ENCODE measurements at regions not wholly inside any gene's neighbourhood (a gene's known extent, or its start where the extent isn't known, plus 50 kb on each side); places are given as distances from the start of the nearest gene placed in this dataset.
"Not testable (repeated sequence)": the region's sequence is repeated elsewhere in the genome, so short reads cannot be mapped to it uniquely, and the experiment has no call there.

- DNase-seq (ENCODE audit: low spot score) = no peak
Measured at GRCh38 chr20:48490961-48491831, 336.6 kb downstream of the PREX1 start.

- DNase-seq (ENCODE audit: low spot score) = not testable (repeated sequence)
Measured at GRCh38 chr20:48490341-48490740, 337.5 kb downstream of the PREX1 start.

- DNase-seq (ENCODE audit: low spot score) = no peak
Measured at GRCh38 chr20:48489656-48490055, 338.1 kb downstream of the PREX1 start.

GRCh38 chr20:48489046-48489463, 338.7 kb downstream of the PREX1 start:
- no peak for DNase-seq (ENCODE audit: low spot score)

DNA sequence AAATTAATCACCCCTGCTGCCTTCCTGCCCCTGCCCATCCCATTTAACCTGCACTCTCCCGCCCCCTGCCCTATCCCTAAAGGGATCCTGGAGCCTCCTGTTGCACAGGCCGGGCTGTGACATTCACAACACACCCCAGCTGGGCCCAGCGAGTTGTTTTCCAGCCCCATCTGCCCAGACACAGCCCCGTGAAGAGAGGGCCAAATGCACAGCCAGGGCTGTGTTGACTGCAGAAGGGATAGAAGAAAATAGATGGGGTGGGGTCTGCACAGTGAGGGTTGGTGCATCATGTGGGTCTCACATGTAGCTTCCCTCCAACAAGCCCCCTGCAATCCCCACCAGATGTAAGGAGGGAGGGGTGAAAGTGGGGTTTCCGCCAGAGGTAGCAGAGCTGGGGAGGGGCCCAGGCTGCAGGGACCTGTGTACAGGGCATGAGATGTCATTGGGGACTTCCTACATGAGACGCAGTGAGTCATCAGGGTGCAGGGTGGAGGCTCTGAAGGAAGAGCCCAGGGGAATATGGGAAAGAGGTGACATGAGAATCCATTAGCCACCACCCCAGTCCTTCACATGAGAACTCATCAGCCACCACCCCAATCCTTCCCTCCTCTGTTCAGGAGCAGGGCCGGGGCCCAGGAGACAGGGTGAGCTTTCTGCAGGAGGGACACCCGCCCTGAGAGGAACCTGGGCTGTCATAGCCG, 339.3 kb downstream of the PREX1 start:
- DNase-seq (ENCODE audit: low spot score) = not testable (repeated sequence)

DNA sequence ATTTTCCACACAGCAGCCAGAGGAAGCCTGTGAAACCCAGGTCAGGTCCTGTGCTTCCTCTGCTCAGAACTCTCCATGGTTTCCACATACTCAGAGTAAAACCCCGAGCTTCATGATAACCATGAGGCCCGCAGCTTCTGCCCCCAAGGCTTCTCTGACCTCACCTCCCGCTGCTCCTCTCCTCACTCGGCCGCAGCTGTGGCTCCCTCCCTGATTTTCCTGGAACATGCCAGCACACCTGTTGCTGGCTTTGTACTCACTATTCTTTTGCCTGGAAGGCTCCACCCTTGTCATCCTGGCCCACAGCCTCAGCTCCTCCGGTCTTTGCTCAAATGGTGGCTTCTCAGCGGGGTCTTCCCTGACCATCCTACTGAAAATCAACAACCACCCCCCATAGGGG, 341.7 kb downstream of the PREX1 start:
- no peak for DNase-seq (ENCODE audit: low spot score)

GRCh38 chr20:48485153-48485552, 342.6 kb downstream of the PREX1 start:
- not testable (repeated sequence) for DNase-seq (ENCODE audit: low spot score)

GRCh38 chr20:48483334-48484066, 344.3 kb downstream of the PREX1 start:
- DNase-seq (ENCODE audit: low spot score) = no peak

DNA sequence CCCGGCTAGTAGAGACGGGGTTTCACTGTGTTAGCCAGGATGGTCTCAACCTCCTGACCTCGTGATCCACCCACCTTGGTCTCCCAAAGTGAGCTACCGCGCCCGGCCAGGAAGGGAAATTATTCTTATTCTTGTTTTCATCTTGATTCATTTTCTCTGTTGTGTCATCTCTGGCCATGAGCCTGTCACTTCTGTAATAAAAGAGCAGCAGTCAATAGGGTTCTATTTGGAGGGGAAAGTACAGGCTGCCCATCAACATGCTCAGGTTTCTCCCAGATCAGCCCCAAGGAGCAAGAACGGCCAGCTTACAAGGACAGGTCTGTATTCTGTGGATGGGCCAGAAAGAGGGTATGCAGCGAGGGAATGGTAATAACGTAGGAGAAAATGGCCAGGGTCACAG, 345.0 kb downstream of the PREX1 start:
- no peak for DNase-seq (ENCODE audit: low spot score)

GRCh38 chr20:48480216-48480772, 347.5 kb downstream of the PREX1 start:
- no peak for DNase-seq (ENCODE audit: low spot score)

DNA sequence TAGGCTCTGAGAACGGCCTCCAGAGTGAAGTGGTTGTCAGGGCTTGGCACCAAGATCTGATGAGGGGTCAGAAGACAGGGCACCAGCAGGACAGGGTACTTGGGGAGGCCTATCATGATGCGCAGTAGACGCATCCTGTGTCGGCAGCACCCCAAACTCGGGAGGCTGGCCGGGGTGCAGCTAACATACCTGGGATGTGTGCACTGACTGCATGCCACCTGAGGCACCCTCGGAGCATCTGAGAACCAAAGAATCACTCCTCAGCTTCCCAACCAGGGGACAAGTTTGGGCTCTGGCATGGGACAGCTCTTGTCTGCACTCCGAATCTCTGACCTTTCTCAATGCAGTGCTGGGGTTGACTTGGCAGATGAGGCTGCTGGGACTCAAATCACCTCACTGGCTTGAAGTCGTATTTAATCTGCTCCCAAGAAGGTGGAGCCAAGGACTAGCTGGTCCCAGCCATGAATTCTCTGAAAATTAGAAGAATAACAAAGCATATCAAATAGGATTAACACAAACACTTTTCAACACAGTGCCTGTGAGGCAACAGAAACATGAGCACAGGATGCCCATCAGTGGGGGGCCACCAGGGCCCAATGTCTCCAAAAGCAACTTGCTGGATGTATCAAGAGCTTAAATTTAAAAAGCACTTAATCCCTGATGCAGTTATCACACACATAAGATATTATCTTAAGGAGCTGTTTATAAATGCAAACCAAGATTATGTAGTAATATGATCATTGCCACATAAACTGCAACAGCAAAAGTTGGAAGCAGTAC, 348.8 kb downstream of the PREX1 start:
- DNase-seq (ENCODE audit: low spot score) = no peak

- DNase-seq (ENCODE audit: low spot score) = no peak
Measured at GRCh38 chr20:48478370-48478769, 349.4 kb downstream of the PREX1 start.

- DNase-seq (ENCODE audit: low spot score) = no peak
Measured at GRCh38 chr20:48476854-48477253, 350.9 kb downstream of the PREX1 start.

GRCh38 chr20:48474022-48474421, 353.8 kb downstream of the PREX1 start:
- DNase-seq (ENCODE audit: low spot score) = no peak

DNA sequence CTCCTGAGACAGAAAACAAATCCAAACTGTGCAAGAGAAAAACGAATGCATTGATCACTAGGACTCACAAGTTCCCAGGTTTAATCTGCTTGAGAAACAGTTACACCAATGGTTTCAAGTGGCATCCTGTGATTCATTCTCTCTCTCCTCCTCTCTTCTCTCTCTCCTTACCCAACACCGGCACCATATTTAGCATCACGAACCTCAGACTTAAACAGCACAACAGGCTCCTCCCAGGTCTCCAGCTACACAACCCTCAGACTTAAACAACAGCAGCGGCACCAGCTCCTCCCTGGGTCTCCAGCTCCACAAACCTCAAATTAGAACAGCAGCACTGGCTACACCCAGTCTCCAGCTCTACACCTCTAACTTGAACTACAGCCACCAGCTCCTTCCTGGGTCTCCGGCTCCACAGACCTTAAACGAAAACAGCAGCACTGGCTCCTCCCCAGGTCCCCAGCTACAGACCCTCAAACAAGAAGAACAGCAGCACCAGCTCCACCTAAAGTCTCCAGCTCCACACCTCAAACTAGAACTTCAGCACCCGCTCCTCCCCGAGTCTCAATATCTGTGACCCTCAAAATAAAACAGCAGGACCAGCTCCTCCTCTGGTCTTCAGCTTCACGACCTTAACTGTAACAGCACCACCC, 355.9 kb downstream of the PREX1 start:
- no peak for DNase-seq (ENCODE audit: low spot score)

DNA sequence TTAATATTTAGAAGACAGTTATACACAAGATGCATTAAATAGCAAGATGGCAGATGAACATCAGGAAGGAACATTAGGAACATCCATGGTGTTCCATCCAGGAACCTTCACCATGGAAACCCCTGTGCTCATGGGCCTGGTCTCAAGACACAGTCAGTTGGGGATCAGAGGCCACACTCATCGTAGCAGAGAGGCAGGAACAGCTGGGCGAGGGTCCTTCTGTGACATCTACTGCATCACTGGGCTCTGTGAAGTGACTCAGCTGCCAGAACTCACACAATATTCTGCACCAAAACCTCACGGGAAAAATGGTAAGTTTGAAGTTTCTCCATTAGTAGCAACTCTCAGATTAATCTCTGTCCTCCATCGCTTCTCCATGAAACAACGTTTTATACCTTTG, 356.6 kb downstream of the PREX1 start:
- DNase-seq (ENCODE audit: low spot score) = no peak

DNA sequence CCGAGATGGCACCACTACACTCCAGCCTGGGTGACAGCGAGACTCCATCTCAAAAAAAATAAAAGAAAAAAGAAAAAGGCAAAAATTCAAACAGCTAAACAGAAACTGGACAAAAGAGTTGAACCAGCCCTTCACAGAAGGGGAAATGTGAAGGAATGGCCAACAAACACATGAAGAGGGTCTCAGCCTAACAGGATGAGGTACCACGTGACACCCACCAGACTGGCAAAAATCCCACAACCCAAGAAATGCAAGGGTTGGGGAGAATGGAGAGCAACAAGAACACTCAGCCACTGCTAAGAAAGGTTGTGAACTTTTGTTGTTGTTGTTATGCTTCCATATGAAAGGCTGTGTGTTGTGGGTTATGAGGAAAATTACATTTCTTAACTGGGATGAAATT, 357.7 kb downstream of the PREX1 start:
- DNase-seq (ENCODE audit: low spot score) = no peak

- DNase-seq (ENCODE audit: low spot score) = no peak
Measured at GRCh38 chr20:48469026-48469425, 358.8 kb downstream of the PREX1 start.

- no peak for DNase-seq (ENCODE audit: low spot score)
Measured at GRCh38 chr20:48468571-48468970, 359.2 kb downstream of the PREX1 start.

GRCh38 chr20:48467622-48468021, 360.2 kb downstream of the PREX1 start:
- peak; percentile 36 for DNase-seq (ENCODE audit: low spot score)

DNA sequence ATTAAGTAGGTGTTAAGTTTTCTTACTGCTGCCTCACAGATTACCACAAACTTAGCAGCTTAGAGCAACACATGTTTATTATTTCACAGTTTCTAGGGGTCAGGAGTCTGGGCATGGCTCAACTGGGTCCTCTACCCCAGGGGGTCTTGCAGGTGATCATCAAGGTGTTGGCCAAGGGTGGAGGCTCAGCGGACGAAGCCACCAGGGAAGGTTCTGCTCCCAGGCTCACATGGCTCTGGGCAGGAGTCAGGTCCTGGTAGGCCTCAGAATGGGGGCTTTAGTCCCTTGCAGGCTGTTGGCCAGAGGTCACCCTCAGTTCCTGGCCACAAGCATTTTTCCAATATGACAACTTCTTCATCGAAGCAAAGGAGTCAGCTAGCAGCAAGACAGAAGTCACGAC, 362.5 kb downstream of the PREX1 start:
- no peak for DNase-seq (ENCODE audit: low spot score)
